Ishikawa (cell line): ENCODE measurements at regions not wholly inside any gene's neighbourhood (a gene's known extent, or its start where the extent isn't known, plus 50 kb on each side); places are given as distances from the start of the nearest gene placed in this dataset.

Experiments used
- EGR1 ChIP-seq: IDR thresholded peaks from 2 replicates; pipeline ENCODE4 v1.6.1; 2012
- FOXM1 ChIP-seq: IDR thresholded peaks from 2 replicates; pipeline ENCODE4 v1.6.1; 2012; ENCODE audit warnings: low read depth, borderline replicate concordance
- TAF1 ChIP-seq: IDR thresholded peaks from 2 replicates; pipeline ENCODE4 v1.6.1; 2012; ENCODE audit warnings: low read depth, mild to moderate bottlenecking
- TCF12 ChIP-seq: IDR thresholded peaks from 2 replicates; pipeline ENCODE4 v1.6.1; 2012; ENCODE audit warnings: low read depth
- TF ChIP-seq, protein P1 (sequence below): IDR thresholded peaks from 2 replicates; pipeline ENCODE4 v1.6.1; 2012

- TF ChIP-seq TCF12 (no peak), TAF1 (no peak), FOXM1 (no peak), EGR1 (no peak)
- TF ChIP-seq, protein P1, sequence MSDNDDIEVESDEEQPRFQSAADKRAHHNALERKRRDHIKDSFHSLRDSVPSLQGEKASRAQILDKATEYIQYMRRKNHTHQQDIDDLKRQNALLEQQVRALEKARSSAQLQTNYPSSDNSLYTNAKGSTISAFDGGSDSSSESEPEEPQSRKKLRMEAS, result no peak
Measured at GRCh38 chr6:120854583-120854982, 479.7 kb downstream of the TBC1D32 start.
